Activated CD8-positive, alpha-beta T cell treated with anti-CD3 and anti-CD28 coated beads for 36 hours (primary cell): ENCODE measurements at regions not wholly inside any gene's neighbourhood (a gene's known extent, or its start where the extent isn't known, plus 50 kb on each side); places are given as distances from the start of the nearest gene placed in this dataset.

Experiments used
- ATAC-seq: fragments of 200-7000 bp; cut with Tn5 transposase; one replicate; pipeline ENCODE4 v1.10.0; 2021; ENCODE audit warnings: mild to moderate bottlenecking, moderate library complexity
- CTCF ChIA-PET: fragments of 350-600 bp; sonication (Branson Sonifier 250); formaldehyde crosslinking; loops from one replicate; lab custom pipeline; 2021; ENCODE audit warnings: antibody characterized with exemption; lab: Charles Lee
- POLR2A ChIA-PET: fragments of 350-600 bp; sonication (Branson Sonifier 250); formaldehyde crosslinking; loops from one replicate; lab custom pipeline; 2021; ENCODE audit warnings: antibody characterized with exemption; lab: Charles Lee
- DNase-seq: peaks from one replicate; pipeline ENCODE4 v3.0.0-alpha.2; 2020
- H3K27ac Mint-ChIP-seq: one replicate; pipeline ENCODE4 v1.8.0; 2021; ENCODE audit warnings: mild to moderate bottlenecking, mixed read lengths
- H3K27me3 Mint-ChIP-seq: one replicate; pipeline ENCODE4 v1.8.0; 2021; ENCODE audit warnings: mixed read lengths
- H3K36me3 Mint-ChIP-seq: one replicate; pipeline ENCODE4 v1.8.0; 2021; ENCODE audit warnings: low read depth, mixed read lengths
- H3K4me1 Mint-ChIP-seq: one replicate; pipeline ENCODE4 v1.8.0; 2021; ENCODE audit warnings: low read depth, mixed read lengths
- H3K4me3 Mint-ChIP-seq: one replicate; pipeline ENCODE4 v1.8.0; 2021; ENCODE audit warnings: mild to moderate bottlenecking, moderate library complexity, mixed read lengths
- H3K9me3 Mint-ChIP-seq: one replicate; pipeline ENCODE4 v1.8.0; 2021; ENCODE audit warnings: mixed read lengths
- CTCF ChIP-seq: fragments of 200-600 bp; IDR thresholded peaks from one replicate; pipeline ENCODE4 v1.8.0; 2022; ENCODE audit warnings: antibody characterized with exemption, mild to moderate bottlenecking
- intact Hi-C: fragments of 100-400 bp; cut with micrococcal nuclease; formaldehyde crosslinking; loops from one replicate; pipeline ENCODE4 v1.10.0; 2022

GRCh38 chr2:16119741-16120140, 179.4 kb downstream of the MYCN start:
- H3K27ac Mint-ChIP-seq: no peak overlapping the region
- no peak overlapping the region for H3K4me3 Mint-ChIP-seq
- intact Hi-C loops: no loop called here
- no peak for ATAC-seq
- TF ChIP-seq CTCF: no peak
- peaks cover 3% of the 10 kb centered on the region for H3K9me3 Mint-ChIP-seq
- no peak for DNase-seq
- no peaks in the 10 kb centered on the region for H3K36me3 Mint-ChIP-seq
- H3K27me3 Mint-ChIP-seq: no peaks in the 10 kb centered on the region
- CTCF ChIA-PET: no interaction called here
- POLR2A ChIA-PET: no interaction called here
- H3K4me1 Mint-ChIP-seq: no peaks in the 10 kb centered on the region

- ChIA-PET POLR2A (no interaction called here), CTCF (no interaction called here)
- Mint-ChIP-seq H3K27ac (no peak overlapping the region), H3K36me3 (no peaks in the 10 kb centered on the region), H3K4me3 (no peak overlapping the region), H3K4me1 (no peaks in the 10 kb centered on the region), H3K27me3 (no peaks in the 10 kb centered on the region), H3K9me3 (peaks cover 3% of the 10 kb centered on the region)
- ATAC-seq (no peak), DNase-seq (no peak)
- no peak for TF ChIP-seq CTCF
- intact Hi-C loops: no loop called here
Measured at GRCh38 chr2:16118611-16119590, 178.6 kb downstream of the MYCN start.

- POLR2A ChIA-PET: no interaction called here
- no peak for DNase-seq
- Mint-ChIP-seq H3K27me3 (no peaks in the 10 kb centered on the region), H3K4me3 (no peak overlapping the region), H3K36me3 (no peaks in the 10 kb centered on the region), H3K4me1 (no peaks in the 10 kb centered on the region), H3K9me3 (peaks cover 3% of the 10 kb centered on the region), H3K27ac (no peak overlapping the region)
- ATAC-seq: no peak
- CTCF ChIA-PET: no interaction called here
- TF ChIP-seq CTCF: no peak
- intact Hi-C loops: no loop called here
Measured at GRCh38 chr2:16117791-16118610, 177.7 kb downstream of the MYCN start.

- intact Hi-C loops: no loop called here
- Mint-ChIP-seq H3K36me3 (no peaks in the 10 kb centered on the region), H3K9me3 (peaks cover 3% of the 10 kb centered on the region), H3K27me3 (no peaks in the 10 kb centered on the region), H3K4me3 (no peak overlapping the region), H3K4me1 (no peaks in the 10 kb centered on the region), H3K27ac (no peak overlapping the region)
- no peak for TF ChIP-seq CTCF
- no peak for DNase-seq
- ChIA-PET CTCF (no interaction called here), POLR2A (no interaction called here)
- no peak for ATAC-seq
Measured at GRCh38 chr2:16117021-16117700, 176.8 kb downstream of the MYCN start.
